ENCODE measurements at regions not wholly inside any gene's neighbourhood (a gene's known extent, or its start where the extent isn't known, plus 50 kb on each side); places are given as distances from the start of the nearest gene placed in this dataset.

- TF ChIP-seq FOXP2 (optimal IDR thresholded peaks at IDR 0.05; ENCODE audit: borderline replicate concordance, extremely low read depth, extremely low read length, insufficient read depth) (no peak), REST (IDR thresholded peaks at IDR 0.05; ENCODE audit: insufficient read depth in 1 of 2, low read depth in 2 of 2, low read length in 2 of 2) (no peak)
These were observed 339.7 kb upstream of the FLRT2 start for GRCh38 chr14:85190251-85190650.

- no peak for TF ChIP-seq POLR2AphosphoS5 (IDR thresholded peaks at IDR 0.05; ENCODE audit: low read depth, low read length)
- no peak for TF ChIP-seq REST (IDR thresholded peaks at IDR 0.05; ENCODE audit: insufficient read depth in 1 of 2, low read depth in 2 of 2, low read length in 2 of 2)
- TF ChIP-seq SIN3A (IDR thresholded peaks at IDR 0.05; ENCODE audit: borderline replicate concordance, insufficient read depth, low read length), result no peak
- no peak for TF ChIP-seq FOXP2 (optimal IDR thresholded peaks at IDR 0.05; ENCODE audit: borderline replicate concordance, extremely low read depth, extremely low read length, insufficient read depth)
- no peak for TF ChIP-seq TAF1 (IDR thresholded peaks at IDR 0.05; ENCODE audit: borderline replicate concordance, insufficient read depth, low read length)
These were observed 338.0 kb upstream of the FLRT2 start for GRCh38 chr14:85191986-85192385.

GRCh38 chr14:85195872-85196477, 334.0 kb upstream of the FLRT2 start:
- TF ChIP-seq POLR2AphosphoS5 (IDR thresholded peaks at IDR 0.05; ENCODE audit: low read depth, low read length) (no peak), FOXP2 (optimal IDR thresholded peaks at IDR 0.05; ENCODE audit: borderline replicate concordance, extremely low read depth, extremely low read length, insufficient read depth) (no peak), REST (IDR thresholded peaks at IDR 0.05; ENCODE audit: insufficient read depth in 1 of 2, low read depth in 2 of 2, low read length in 2 of 2) (no peak)

GRCh38 chr14:85198001-85198400, 331.9 kb upstream of the FLRT2 start:
- TF ChIP-seq REST (IDR thresholded peaks at IDR 0.05; ENCODE audit: insufficient read depth in 1 of 2, low read depth in 2 of 2, low read length in 2 of 2) (no peak), FOXP2 (optimal IDR thresholded peaks at IDR 0.05; ENCODE audit: borderline replicate concordance, extremely low read depth, extremely low read length, insufficient read depth) (no peak), SIN3A (IDR thresholded peaks at IDR 0.05; ENCODE audit: borderline replicate concordance, insufficient read depth, low read length) (no peak), TAF1 (IDR thresholded peaks at IDR 0.05; ENCODE audit: borderline replicate concordance, insufficient read depth, low read length) (no peak), POLR2AphosphoS5 (IDR thresholded peaks at IDR 0.05; ENCODE audit: low read depth, low read length) (no peak)

- TF ChIP-seq SIN3A (IDR thresholded peaks at IDR 0.05; ENCODE audit: borderline replicate concordance, insufficient read depth, low read length) (no peak), POLR2AphosphoS5 (IDR thresholded peaks at IDR 0.05; ENCODE audit: low read depth, low read length) (no peak), REST (IDR thresholded peaks at IDR 0.05; ENCODE audit: insufficient read depth in 1 of 2, low read depth in 2 of 2, low read length in 2 of 2) (no peak), TAF1 (IDR thresholded peaks at IDR 0.05; ENCODE audit: borderline replicate concordance, insufficient read depth, low read length) (no peak), FOXP2 (optimal IDR thresholded peaks at IDR 0.05; ENCODE audit: borderline replicate concordance, extremely low read depth, extremely low read length, insufficient read depth) (no peak)
These were observed 324.1 kb upstream of the FLRT2 start for GRCh38 chr14:85205875-85206274.
